HepG2 (cell line): ENCODE measurements at regions not wholly inside any gene's neighbourhood (a gene's known extent, or its start where the extent isn't known, plus 50 kb on each side); places are given as distances from the start of the nearest gene placed in this dataset.

Experiments used
- CC2D1A ChIP-seq: sonication (generic); formaldehyde crosslinking; IDR thresholded peaks from 2 replicates; pipeline ENCODE4 v1.8.1; 2023; ENCODE audit warnings: mild to moderate bottlenecking, missing genetic modification reagents
- GZF1 ChIP-seq: sonication (generic); formaldehyde crosslinking; IDR thresholded peaks from 2 replicates; pipeline ENCODE4 v1.5.1; 2020; ENCODE audit warnings: mild to moderate bottlenecking, missing genetic modification reagents
- HES4 ChIP-seq: sonication (generic); formaldehyde crosslinking; IDR thresholded peaks from 2 replicates; pipeline ENCODE4 v1.9.0; 2021; ENCODE audit warnings: mild to moderate bottlenecking, missing genetic modification reagents, borderline replicate concordance
- HNRNPL ChIP-seq: fragments of 200-400 bp; formaldehyde crosslinking; IDR thresholded peaks from 2 replicates; pipeline ENCODE4 v1.6.1; 2017; ENCODE audit warnings: mild to moderate bottlenecking, low read depth, low read length
- NFYB ChIP-seq: sonication (generic); formaldehyde crosslinking; IDR thresholded peaks from 2 replicates; pipeline ENCODE4 v1.4.0; 2020; ENCODE audit warnings: missing genetic modification reagents
- SOX13 ChIP-seq, 3 experiments: fragments of 450-650 bp in 1 of 3; sonication (generic) in 1 of 3; formaldehyde crosslinking in 1 of 3; IDR thresholded peaks in 2 of 3; conservative IDR thresholded peaks in 1 of 3; 2 replicates each; pipeline versions ENCODE4 v1.5.0 to v1.6.1; 2016 to 2020; ENCODE audit warnings: antibody characterized with exemption in 1 of 3, mild to moderate bottlenecking in 1 of 3, missing compliant biosample characterization in 1 of 3, missing genetic modification reagents in 1 of 3, moderate library complexity in 1 of 3
- SOX5 ChIP-seq: IDR thresholded peaks from 2 replicates; pipeline ENCODE4 v1.6.1; 2016; ENCODE audit warnings: borderline replicate concordance
- TAF1 ChIP-seq: sonication (generic); formaldehyde crosslinking; IDR thresholded peaks from 2 replicates; pipeline ENCODE4 v1.4.0; 2020; ENCODE audit warnings: missing genetic modification reagents
- TEAD2 ChIP-seq: sonication (generic); formaldehyde crosslinking; IDR thresholded peaks from 2 replicates; pipeline ENCODE4 v1.9.0; 2021; ENCODE audit warnings: missing genetic modification reagents
- ZFYVE20 ChIP-seq: sonication (generic); formaldehyde crosslinking; IDR thresholded peaks from 2 replicates; pipeline ENCODE4 v1.8.0; 2023; ENCODE audit warnings: low read depth, mild to moderate bottlenecking, moderate library complexity, missing genetic modification reagents, borderline replicate concordance
- ZNF251 ChIP-seq: sonication (generic); formaldehyde crosslinking; IDR thresholded peaks from 2 replicates; pipeline ENCODE4 v1.9.0; 2021; ENCODE audit warnings: mild to moderate bottlenecking, missing genetic modification reagents
- ZNF362 ChIP-seq: sonication (generic); formaldehyde crosslinking; IDR thresholded peaks from 2 replicates; pipeline ENCODE4 v1.4.0; 2020; ENCODE audit warnings: missing genetic modification reagents, mild to moderate bottlenecking, borderline replicate concordance
- ZNF546 ChIP-seq: sonication (generic); formaldehyde crosslinking; conservative IDR thresholded peaks from 2 replicates; pipeline ENCODE4 v1.8.1; 2023; ENCODE audit warnings: mild to moderate bottlenecking, missing genetic modification reagents
- ZNF670 ChIP-seq: sonication (generic); formaldehyde crosslinking; IDR thresholded peaks from 2 replicates; pipeline ENCODE4 v1.8.0; 2022; ENCODE audit warnings: mild to moderate bottlenecking, missing genetic modification reagents, borderline replicate concordance
- TF ChIP-seq, protein P1 (sequence below): sonication (generic); formaldehyde crosslinking; IDR thresholded peaks from 2 replicates; pipeline ENCODE4 v1.8.1; 2023; ENCODE audit warnings: mild to moderate bottlenecking, missing genetic modification reagents
- TF ChIP-seq, protein P2 (sequence below): sonication (generic); formaldehyde crosslinking; IDR thresholded peaks from 2 replicates; pipeline ENCODE4 v1.4.0; 2020; ENCODE audit warnings: missing genetic modification reagents
- TF ChIP-seq, protein P3 (sequence below): sonication (generic); formaldehyde crosslinking; IDR thresholded peaks from 2 replicates; pipeline ENCODE4 v1.5.0; 2020; ENCODE audit warnings: missing genetic modification reagents
- TF ChIP-seq, protein P4 (sequence below): IDR thresholded peaks from 2 replicates; pipeline ENCODE4 v1.6.1; 2016; ENCODE audit warnings: missing compliant biosample characterization, missing genetic modification reagents, borderline replicate concordance
- TF ChIP-seq, protein P5 (sequence below): sonication (generic); formaldehyde crosslinking; IDR thresholded peaks from 2 replicates; pipeline ENCODE4 v1.8.1; 2022; ENCODE audit warnings: mild to moderate bottlenecking, missing genetic modification reagents
- TF ChIP-seq, protein P6 (sequence below): sonication (generic); formaldehyde crosslinking; IDR thresholded peaks from 2 replicates; pipeline ENCODE4 v1.9.0; 2022; ENCODE audit warnings: low read depth, missing genetic modification reagents
- TF ChIP-seq, protein P7 (sequence below): sonication (generic); formaldehyde crosslinking; IDR thresholded peaks from 2 replicates; pipeline ENCODE4 v1.4.0; 2020; ENCODE audit warnings: missing genetic modification reagents

- TF ChIP-seq, protein P1, sequence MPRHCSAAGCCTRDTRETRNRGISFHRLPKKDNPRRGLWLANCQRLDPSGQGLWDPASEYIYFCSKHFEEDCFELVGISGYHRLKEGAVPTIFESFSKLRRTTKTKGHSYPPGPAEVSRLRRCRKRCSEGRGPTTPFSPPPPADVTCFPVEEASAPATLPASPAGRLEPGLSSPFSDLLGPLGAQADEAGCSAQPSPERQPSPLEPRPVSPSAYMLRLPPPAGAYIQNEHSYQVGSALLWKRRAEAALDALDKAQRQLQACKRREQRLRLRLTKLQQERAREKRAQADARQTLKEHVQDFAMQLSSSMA = no peak
- TF ChIP-seq, protein P2, sequence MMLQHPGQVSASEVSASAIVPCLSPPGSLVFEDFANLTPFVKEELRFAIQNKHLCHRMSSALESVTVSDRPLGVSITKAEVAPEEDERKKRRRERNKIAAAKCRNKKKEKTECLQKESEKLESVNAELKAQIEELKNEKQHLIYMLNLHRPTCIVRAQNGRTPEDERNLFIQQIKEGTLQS (CRISPR knock-in tag) = no peak
- TF ChIP-seq NFYB (CRISPR knock-in tag) (no peak), SOX5 (CRISPR knock-in tag) (peak; percentile 95), HES4 (no peak), HNRNPL (no peak), TAF1 (CRISPR knock-in tag) (no peak), CC2D1A (no peak), SOX13 (IDR thresholded peaks at IDR 0.05) (no peak), SOX13 (CRISPR knock-in tag; conservative IDR thresholded peaks at IDR 0.05 in 1 of 2, IDR thresholded peaks at IDR 0.05 in 1 of 2) (peak in 1 of 2 experiments; percentile 94; a peak in 1 of 4 replicates), ZNF251 (no peak), GZF1 (CRISPR knock-in tag) (no peak), ZNF362 (peak; percentile 81), TEAD2 (CRISPR knock-in tag) (no peak), ZNF670 (CRISPR knock-in tag) (no peak), ZNF546 (CRISPR knock-in tag) (no peak), ZFYVE20 (CRISPR knock-in tag) (no peak)
- TF ChIP-seq, protein P3, sequence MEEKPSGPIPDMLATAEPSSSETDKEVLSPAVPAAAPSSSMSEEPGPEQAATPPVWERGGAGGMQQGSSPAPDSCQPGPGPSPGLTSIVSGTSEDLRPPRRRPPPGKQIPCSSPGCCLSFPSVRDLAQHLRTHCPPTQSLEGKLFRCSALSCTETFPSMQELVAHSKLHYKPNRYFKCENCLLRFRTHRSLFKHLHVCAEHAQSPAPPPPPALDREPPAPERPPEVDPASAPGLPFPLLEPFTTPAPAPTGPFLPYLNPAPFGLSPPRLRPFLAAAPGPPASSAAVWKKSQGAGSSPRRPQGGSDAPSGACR (CRISPR knock-in tag) = no peak
- TF ChIP-seq, protein P4, sequence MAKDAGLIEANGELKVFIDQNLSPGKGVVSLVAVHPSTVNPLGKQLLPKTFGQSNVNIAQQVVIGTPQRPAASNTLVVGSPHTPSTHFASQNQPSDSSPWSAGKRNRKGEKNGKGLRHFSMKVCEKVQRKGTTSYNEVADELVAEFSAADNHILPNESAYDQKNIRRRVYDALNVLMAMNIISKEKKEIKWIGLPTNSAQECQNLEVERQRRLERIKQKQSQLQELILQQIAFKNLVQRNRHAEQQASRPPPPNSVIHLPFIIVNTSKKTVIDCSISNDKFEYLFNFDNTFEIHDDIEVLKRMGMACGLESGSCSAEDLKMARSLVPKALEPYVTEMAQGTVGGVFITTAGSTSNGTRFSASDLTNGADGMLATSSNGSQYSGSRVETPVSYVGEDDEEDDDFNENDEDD (CRISPR knock-in tag) = no peak
- TF ChIP-seq, protein P5, sequence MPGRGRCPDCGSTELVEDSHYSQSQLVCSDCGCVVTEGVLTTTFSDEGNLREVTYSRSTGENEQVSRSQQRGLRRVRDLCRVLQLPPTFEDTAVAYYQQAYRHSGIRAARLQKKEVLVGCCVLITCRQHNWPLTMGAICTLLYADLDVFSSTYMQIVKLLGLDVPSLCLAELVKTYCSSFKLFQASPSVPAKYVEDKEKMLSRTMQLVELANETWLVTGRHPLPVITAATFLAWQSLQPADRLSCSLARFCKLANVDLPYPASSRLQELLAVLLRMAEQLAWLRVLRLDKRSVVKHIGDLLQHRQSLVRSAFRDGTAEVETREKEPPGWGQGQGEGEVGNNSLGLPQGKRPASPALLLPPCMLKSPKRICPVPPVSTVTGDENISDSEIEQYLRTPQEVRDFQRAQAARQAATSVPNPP = no peak
- TF ChIP-seq, protein P6, sequence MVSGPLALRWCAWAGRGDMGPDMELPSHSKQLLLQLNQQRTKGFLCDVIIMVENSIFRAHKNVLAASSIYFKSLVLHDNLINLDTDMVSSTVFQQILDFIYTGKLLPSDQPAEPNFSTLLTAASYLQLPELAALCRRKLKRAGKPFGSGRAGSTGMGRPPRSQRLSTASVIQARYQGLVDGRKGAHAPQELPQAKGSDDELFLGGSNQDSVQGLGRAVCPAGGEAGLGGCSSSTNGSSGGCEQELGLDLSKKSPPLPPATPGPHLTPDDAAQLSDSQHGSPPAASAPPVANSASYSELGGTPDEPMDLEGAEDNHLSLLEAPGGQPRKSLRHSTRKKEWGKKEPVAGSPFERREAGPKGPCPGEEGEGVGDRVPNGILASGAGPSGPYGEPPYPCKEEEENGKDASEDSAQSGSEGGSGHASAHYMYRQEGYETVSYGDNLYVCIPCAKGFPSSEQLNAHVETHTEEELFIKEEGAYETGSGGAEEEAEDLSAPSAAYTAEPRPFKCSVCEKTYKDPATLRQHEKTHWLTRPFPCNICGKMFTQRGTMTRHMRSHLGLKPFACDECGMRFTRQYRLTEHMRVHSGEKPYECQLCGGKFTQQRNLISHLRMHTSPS = no peak
- TF ChIP-seq, protein P7, sequence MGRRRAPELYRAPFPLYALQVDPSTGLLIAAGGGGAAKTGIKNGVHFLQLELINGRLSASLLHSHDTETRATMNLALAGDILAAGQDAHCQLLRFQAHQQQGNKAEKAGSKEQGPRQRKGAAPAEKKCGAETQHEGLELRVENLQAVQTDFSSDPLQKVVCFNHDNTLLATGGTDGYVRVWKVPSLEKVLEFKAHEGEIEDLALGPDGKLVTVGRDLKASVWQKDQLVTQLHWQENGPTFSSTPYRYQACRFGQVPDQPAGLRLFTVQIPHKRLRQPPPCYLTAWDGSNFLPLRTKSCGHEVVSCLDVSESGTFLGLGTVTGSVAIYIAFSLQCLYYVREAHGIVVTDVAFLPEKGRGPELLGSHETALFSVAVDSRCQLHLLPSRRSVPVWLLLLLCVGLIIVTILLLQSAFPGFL = no peak
Measured at GRCh38 chr5:92944903-92945604, 636.0 kb downstream of the NR2F1-AS1 start (continued).
